ACC112 (cell line): ENCODE measurements at regions not wholly inside any gene's neighbourhood (a gene's known extent, or its start where the extent isn't known, plus 50 kb on each side); places are given as distances from the start of the nearest gene placed in this dataset.

ENCODE experiments used
- H2AFZ ChIP-seq: fragments of 200-600 bp; sonication (generic); one replicate; pipeline ENCODE4 v1.6.0; 2017; ENCODE audit warnings: antibody characterized with exemption, low read length; ENCODE audit not compliant: unreplicated experiment
- H3K27ac ChIP-seq: fragments of 200-600 bp; sonication (generic); 2 replicates; pipeline ENCODE4 v1.5.1; 2014; ENCODE audit warnings: low read depth, mild to moderate bottlenecking, antibody characterized with exemption, low read length, moderate library complexity
- H3K27me3 ChIP-seq: fragments of 200-600 bp; sonication (generic); 2 replicates; pipeline ENCODE4 v1.6.1; 2014; ENCODE audit warnings: mild to moderate bottlenecking, antibody characterized with exemption, low read length, moderate library complexity, mixed read lengths; ENCODE audit not compliant: insufficient read depth
- H3K36me3 ChIP-seq: fragments of 200-600 bp; sonication (generic); 2 replicates; pipeline ENCODE4 v1.6.1; 2016; ENCODE audit warnings: mild to moderate bottlenecking, antibody characterized with exemption, low read length, moderate library complexity, mixed read lengths; ENCODE audit not compliant: insufficient read depth
- H3K4me1 ChIP-seq: fragments of 200-600 bp; sonication (generic); one replicate; pipeline ENCODE4 v1.6.1; 2016; ENCODE audit warnings: low read length, mixed read lengths; ENCODE audit not compliant: insufficient read depth, unreplicated experiment, control insufficient read depth
- H3K4me3 ChIP-seq: fragments of 200-600 bp; sonication (generic); 2 replicates; pipeline ENCODE4 v1.5.1; 2014; ENCODE audit warnings: mild to moderate bottlenecking, low read depth, low read length
- H3K79me2 ChIP-seq: fragments of 200-600 bp; sonication (generic); one replicate; pipeline ENCODE4 v1.6.0; 2016; ENCODE audit warnings: low read length; ENCODE audit not compliant: control insufficient read depth, unreplicated experiment, insufficient read depth

GRCh38 chr6:140828856-140829255 lies 1303.9 kb upstream of the GJE1 start:
- Histone ChIP-seq H3K4me3 (no peak overlapping the region), H3K79me2 (no peaks in the 10 kb centered on the region), H3K4me1 (no peaks in the 10 kb centered on the region), H3K27ac (no peak overlapping the region), H2AFZ (no peak overlapping the region), H3K27me3 (no peaks in the 10 kb centered on the region), H3K36me3 (no peaks in the 10 kb centered on the region)

GRCh38 chr6:140827593-140827992 lies 1305.1 kb upstream of the GJE1 start:
- H3K27me3 ChIP-seq: no peaks in the 10 kb centered on the region
- H2AFZ ChIP-seq: no peak overlapping the region
- H3K27ac ChIP-seq: no peak overlapping the region
- H3K4me3 ChIP-seq: no peak overlapping the region
- no peaks in the 10 kb centered on the region for H3K79me2 ChIP-seq
- no peaks in the 10 kb centered on the region for H3K4me1 ChIP-seq
- no peaks in the 10 kb centered on the region for H3K36me3 ChIP-seq

GRCh38 chr6:140825731-140826130 lies 1307.0 kb upstream of the GJE1 start:
- H2AFZ ChIP-seq: no peak overlapping the region
- no peak overlapping the region for H3K27ac ChIP-seq
- no peaks in the 10 kb centered on the region for H3K27me3 ChIP-seq
- H3K4me1 ChIP-seq: no peaks in the 10 kb centered on the region
- H3K36me3 ChIP-seq: no peaks in the 10 kb centered on the region
- H3K4me3 ChIP-seq: no peak overlapping the region
- H3K79me2 ChIP-seq: no peaks in the 10 kb centered on the region

GRCh38 chr6:140824595-140824994 lies 1308.1 kb upstream of the GJE1 start:
- Histone ChIP-seq H3K36me3 (no peaks in the 10 kb centered on the region), H2AFZ (peak overlapping the region; percentile 29), H3K4me3 (no peak overlapping the region), H3K27me3 (no peaks in the 10 kb centered on the region), H3K79me2 (no peaks in the 10 kb centered on the region), H3K4me1 (no peaks in the 10 kb centered on the region), H3K27ac (no peak overlapping the region)

- Histone ChIP-seq H3K36me3 (no peaks in the 10 kb centered on the region), H3K4me3 (no peak overlapping the region), H3K4me1 (no peaks in the 10 kb centered on the region), H3K27me3 (no peaks in the 10 kb centered on the region), H3K79me2 (no peaks in the 10 kb centered on the region), H2AFZ (no peak overlapping the region), H3K27ac (no peak overlapping the region)
These were observed 1311.5 kb upstream of the GJE1 start for GRCh38 chr6:140821196-140821595.

GRCh38 chr6:140817176-140817575 lies 1315.5 kb upstream of the GJE1 start:
- Histone ChIP-seq H3K27me3 (no peaks in the 10 kb centered on the region), H3K79me2 (no peaks in the 10 kb centered on the region), H3K4me3 (no peak overlapping the region), H3K4me1 (peaks cover 2% of the 10 kb centered on the region), H3K27ac (no peak overlapping the region), H3K36me3 (no peaks in the 10 kb centered on the region), H2AFZ (no peak overlapping the region)

GRCh38 chr6:140816681-140817080 lies 1316.0 kb upstream of the GJE1 start:
- Histone ChIP-seq H3K4me1 (peaks cover 6% of the 10 kb centered on the region), H3K27me3 (no peaks in the 10 kb centered on the region), H3K36me3 (no peaks in the 10 kb centered on the region), H2AFZ (no peak overlapping the region), H3K27ac (no peak overlapping the region), H3K4me3 (no peak overlapping the region), H3K79me2 (no peaks in the 10 kb centered on the region)

- H3K79me2 ChIP-seq: no peaks in the 10 kb centered on the region
- H3K27ac ChIP-seq: no peak overlapping the region
- peaks cover 6% of the 10 kb centered on the region for H3K4me1 ChIP-seq
- no peaks in the 10 kb centered on the region for H3K27me3 ChIP-seq
- H2AFZ ChIP-seq: no peak overlapping the region
- H3K4me3 ChIP-seq: no peak overlapping the region
- no peaks in the 10 kb centered on the region for H3K36me3 ChIP-seq
These were observed 1320.1 kb upstream of the GJE1 start for GRCh38 chr6:140812636-140813035.

GRCh38 chr6:140811642-140812041 lies 1321.1 kb upstream of the GJE1 start:
- Histone ChIP-seq H3K36me3 (no peaks in the 10 kb centered on the region), H3K4me3 (peak overlapping the region; percentile 5; the same call in 1 of the 2 replicates), H3K79me2 (no peaks in the 10 kb centered on the region), H3K27me3 (no peaks in the 10 kb centered on the region), H3K4me1 (peaks cover 6% of the 10 kb centered on the region), H2AFZ (peak overlapping the region; percentile 26), H3K27ac (no peak overlapping the region)

- H3K4me3 ChIP-seq: no peak overlapping the region
- no peaks in the 10 kb centered on the region for H3K36me3 ChIP-seq
- no peaks in the 10 kb centered on the region for H3K27me3 ChIP-seq
- H3K4me1 ChIP-seq: peaks cover 6% of the 10 kb centered on the region
- H2AFZ ChIP-seq: no peak overlapping the region
- no peak overlapping the region for H3K27ac ChIP-seq
- H3K79me2 ChIP-seq: no peaks in the 10 kb centered on the region
These were observed 1323.0 kb upstream of the GJE1 start for GRCh38 chr6:140809694-140810101.

- no peak overlapping the region for H2AFZ ChIP-seq
These were observed 1326.3 kb upstream of the GJE1 start for GRCh38 chr6:140806431-140806830.

More at GRCh38 chr6:140806431-140806830, 1326.3 kb upstream of the GJE1 start:
- Histone ChIP-seq H3K4me1 (peaks cover 4% of the 10 kb centered on the region), H3K36me3 (no peaks in the 10 kb centered on the region), H3K27me3 (no peaks in the 10 kb centered on the region), H3K27ac (no peak overlapping the region), H3K4me3 (no peak overlapping the region), H3K79me2 (no peaks in the 10 kb centered on the region)
